Stomach smooth muscle (tissue), 2 donors: ENCODE measurements at regions not wholly inside any gene's neighbourhood (a gene's known extent, or its start where the extent isn't known, plus 50 kb on each side); places are given as distances from the start of the nearest gene placed in this dataset.

ENCODE experiments used
- H3K27ac ChIP-seq: one replicate; pipeline ENCODE4 v1.7.0; 2013; ENCODE audit warnings: mild to moderate bottlenecking, low read length, inconsistent platforms
- H3K27me3 ChIP-seq, 2 donors: one replicate each; pipeline ENCODE4 v1.7.0; 2013; ENCODE audit warnings: low read length in 2 of 2; ENCODE audit not compliant: insufficient read depth in 2 of 2, control insufficient read depth in 1 of 2
- H3K36me3 ChIP-seq, 2 donors: one replicate each; pipeline ENCODE4 v1.7.0; 2013; ENCODE audit warnings: low read length in 2 of 2; ENCODE audit not compliant: control insufficient read depth in 2 of 2, insufficient read depth in 2 of 2
- H3K4me1 ChIP-seq: one replicate; pipeline ENCODE4 v1.7.0; 2013; ENCODE audit warnings: low read length; ENCODE audit not compliant: control insufficient read depth, insufficient read depth
- H3K4me3 ChIP-seq, 2 donors: one replicate each; pipeline ENCODE4 v1.7.0; 2013; ENCODE audit warnings: low read length in 2 of 2
- H3K9ac ChIP-seq, 2 donors: one replicate each; pipeline ENCODE4 v1.7.0; 2013; ENCODE audit warnings: low read length in 2 of 2, mild to moderate bottlenecking in 1 of 2
- H3K9me3 ChIP-seq, 2 donors: one replicate each; pipeline ENCODE4 v1.7.0; 2013; ENCODE audit warnings: low read length in 2 of 2; ENCODE audit not compliant: control insufficient read depth in 2 of 2
- donor health status: healthy.
- donor health status: Pancreatic carcinoma.

DNA sequence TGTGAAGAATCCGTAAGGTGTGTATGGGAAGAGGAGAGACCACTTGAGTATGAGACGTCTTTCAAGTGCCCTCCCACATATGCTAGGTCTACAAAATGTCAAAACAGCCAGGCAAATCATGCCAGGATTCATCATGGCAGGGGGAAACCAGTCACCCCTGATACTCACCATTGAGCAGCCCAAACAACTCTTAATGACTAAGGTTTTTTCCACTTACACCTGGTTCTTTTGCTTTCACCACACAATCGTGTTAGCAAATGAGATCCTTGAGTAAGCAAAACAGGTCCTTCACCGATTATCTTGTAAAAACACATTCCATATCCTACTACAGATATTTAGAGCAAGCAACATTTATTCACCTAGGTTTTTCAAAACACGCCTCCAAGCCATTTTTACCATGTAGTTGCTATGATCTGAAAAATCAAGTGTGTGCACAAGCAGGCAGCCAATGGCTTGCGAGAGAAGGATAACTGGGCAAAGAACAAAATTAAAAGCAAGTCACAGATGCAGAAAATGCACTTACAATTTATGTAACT lies 177.5 kb upstream of the LPP start:
- Histone ChIP-seq H3K4me1 (no peaks in the 10 kb centered on the region), H3K27ac (no peak overlapping the region), H3K36me3 (no peaks in the 10 kb centered on the region)

DNA sequence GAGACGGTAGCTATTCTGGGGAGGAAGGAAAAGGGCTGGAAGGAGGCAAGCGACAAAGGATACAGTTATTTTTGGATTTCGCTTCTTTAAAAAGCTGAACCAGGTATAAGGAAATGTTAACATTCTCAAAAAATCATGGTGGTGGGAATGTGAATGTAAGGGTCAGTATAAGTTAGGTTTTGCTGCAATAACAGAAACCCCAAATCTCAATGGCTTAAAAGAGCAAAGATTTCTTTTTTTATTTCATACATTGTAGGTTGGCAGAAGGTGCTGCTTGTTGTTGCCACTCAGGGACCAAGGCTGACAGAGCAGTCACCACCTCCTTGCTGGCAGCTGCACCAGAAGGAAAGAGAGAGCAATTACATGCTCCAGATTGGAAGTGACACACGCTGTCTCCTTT lies 176.3 kb upstream of the LPP start:
- no peak overlapping the region for H3K27ac ChIP-seq
- no peaks in the 10 kb centered on the region for H3K4me1 ChIP-seq
- H3K9ac ChIP-seq: no peak overlapping the region
- peaks cover 0 to 4% of the 10 kb centered on the region in 2 donors for H3K9me3 ChIP-seq
- H3K27me3 ChIP-seq: no peaks in the 10 kb centered on the region
- no peak overlapping the region for H3K4me3 ChIP-seq
- H3K36me3 ChIP-seq: no peaks in the 10 kb centered on the region

More for the DNA sequence above, 177.5 kb upstream of the LPP start:
- Histone ChIP-seq H3K9ac (no peak overlapping the region), H3K27me3 (no peaks in the 10 kb centered on the region), H3K9me3 (peaks cover 0 to 4% of the 10 kb centered on the region in 2 donors), H3K4me3 (no peak overlapping the region)

DNA sequence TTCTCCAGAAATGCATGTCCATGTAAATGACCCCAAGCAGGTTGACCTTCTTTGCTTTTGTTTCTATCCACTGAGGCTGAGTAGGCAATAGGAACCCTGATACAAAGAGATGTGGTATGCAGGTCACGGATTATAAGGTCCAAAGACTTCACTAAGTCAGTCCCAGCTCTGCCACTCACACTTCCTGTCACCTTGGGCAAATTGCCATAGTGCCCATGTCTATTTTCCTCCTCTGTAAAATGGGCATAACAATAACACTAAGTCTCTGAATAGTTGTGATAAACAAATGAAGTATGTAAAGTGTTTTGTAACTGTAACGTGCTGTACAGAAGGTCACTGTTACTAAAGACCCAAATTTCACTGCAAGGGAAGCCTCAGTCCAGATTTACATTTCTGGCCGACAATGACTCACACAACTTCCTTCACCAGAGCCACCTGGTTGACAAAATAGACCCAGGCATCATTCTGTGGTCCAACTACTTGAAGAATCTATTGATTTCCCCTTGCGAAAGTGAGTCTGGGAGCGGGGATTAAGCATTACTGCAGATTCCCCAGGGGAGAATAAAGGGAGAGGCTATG lies 175.4 kb upstream of the LPP start:
- Histone ChIP-seq H3K4me1 (no peaks in the 10 kb centered on the region), H3K4me3 (no peak overlapping the region), H3K36me3 (no peaks in the 10 kb centered on the region), H3K27me3 (no peaks in the 10 kb centered on the region), H3K9me3 (peaks cover 0 to 4% of the 10 kb centered on the region in 2 donors), H3K9ac (no peak overlapping the region), H3K27ac (no peak overlapping the region)

GRCh38 chr3:187979564-187979963 lies 174.4 kb upstream of the LPP start:
- Histone ChIP-seq H3K27me3 (no peaks in the 10 kb centered on the region), H3K4me1 (no peaks in the 10 kb centered on the region), H3K36me3 (no peaks in the 10 kb centered on the region), H3K4me3 (no peak overlapping the region), H3K9ac (no peak overlapping the region), H3K9me3 (peaks cover 0 to 4% of the 10 kb centered on the region in 2 donors), H3K27ac (no peak overlapping the region)

GRCh38 chr3:187980861-187981260 lies 173.1 kb upstream of the LPP start:
- Histone ChIP-seq H3K36me3 (no peaks in the 10 kb centered on the region), H3K27ac (no peak overlapping the region), H3K9ac (no peak overlapping the region), H3K4me1 (no peaks in the 10 kb centered on the region), H3K27me3 (no peaks in the 10 kb centered on the region), H3K4me3 (no peak overlapping the region), H3K9me3 (peaks cover 0 to 4% of the 10 kb centered on the region in 2 donors)

DNA sequence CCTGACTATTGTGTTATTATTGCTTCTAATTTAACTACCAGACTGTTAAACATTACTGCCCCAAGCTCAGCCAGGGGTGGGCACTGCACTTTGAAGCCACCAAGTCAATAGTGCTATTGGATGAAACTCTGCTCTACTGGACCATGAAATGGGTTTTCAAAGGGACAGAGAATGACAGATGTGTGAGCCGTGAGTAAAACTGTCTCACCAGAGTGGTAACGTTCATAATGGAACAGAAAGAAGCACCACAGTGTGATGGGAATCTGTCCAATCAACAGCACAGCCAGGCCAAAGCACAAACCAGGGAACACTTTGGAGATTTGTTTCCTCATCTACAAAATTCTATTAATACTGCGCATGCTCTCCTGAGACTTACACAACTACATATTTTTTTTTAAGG lies 171.8 kb upstream of the LPP start:
- H3K4me3 ChIP-seq: no peak overlapping the region
- H3K27me3 ChIP-seq: no peaks in the 10 kb centered on the region
- H3K4me1 ChIP-seq: no peaks in the 10 kb centered on the region
- no peaks in the 10 kb centered on the region for H3K36me3 ChIP-seq
- H3K9me3 ChIP-seq: peaks cover 0 to 4% of the 10 kb centered on the region in 2 donors
- H3K27ac ChIP-seq: no peak overlapping the region
- H3K9ac ChIP-seq: no peak overlapping the region

GRCh38 chr3:187983484-187984124 lies 170.4 kb upstream of the LPP start:
- H3K9ac ChIP-seq: no peak overlapping the region

GRCh38 chr3:187985647-187986046 lies 168.3 kb upstream of the LPP start:
- no peak overlapping the region for H3K4me3 ChIP-seq
- H3K9me3 ChIP-seq: no peaks in the 10 kb centered on the region
- no peak overlapping the region for H3K9ac ChIP-seq
- no peaks in the 10 kb centered on the region for H3K36me3 ChIP-seq
- H3K27me3 ChIP-seq: no peaks in the 10 kb centered on the region
- H3K27ac ChIP-seq: no peak overlapping the region
- no peaks in the 10 kb centered on the region for H3K4me1 ChIP-seq

More at GRCh38 chr3:187983484-187984124, 170.4 kb upstream of the LPP start:
- Histone ChIP-seq H3K36me3 (no peaks in the 10 kb centered on the region), H3K27ac (no peak overlapping the region), H3K4me1 (no peaks in the 10 kb centered on the region), H3K9me3 (no peaks in the 10 kb centered on the region), H3K4me3 (no peak overlapping the region), H3K27me3 (no peaks in the 10 kb centered on the region)

DNA sequence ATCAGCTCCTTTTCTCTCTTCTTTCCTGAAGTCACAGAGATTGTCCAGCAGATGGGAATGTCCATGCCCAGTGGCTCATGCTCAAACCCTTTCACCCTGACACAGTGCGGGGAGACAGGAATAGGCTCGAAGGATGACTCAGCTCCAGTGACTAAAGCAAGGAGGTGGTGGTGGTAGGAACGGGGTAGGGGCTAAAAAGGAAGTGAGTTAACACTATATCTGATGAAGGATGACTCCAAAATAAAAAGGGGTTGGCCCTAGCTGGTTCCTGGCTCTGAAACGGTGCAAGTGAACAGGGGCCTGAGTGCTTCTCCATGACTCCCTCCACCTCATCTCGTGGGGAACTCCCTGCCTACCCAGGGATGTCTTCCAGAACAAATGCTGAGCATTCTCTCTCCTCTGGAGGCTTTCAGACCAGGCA lies 167.4 kb upstream of the LPP start:
- Histone ChIP-seq H3K4me1 (no peaks in the 10 kb centered on the region), H3K36me3 (no peaks in the 10 kb centered on the region), H3K27me3 (no peaks in the 10 kb centered on the region), H3K27ac (no peak overlapping the region), H3K9ac (no peak overlapping the region), H3K9me3 (no peaks in the 10 kb centered on the region), H3K4me3 (no peak overlapping the region)

DNA sequence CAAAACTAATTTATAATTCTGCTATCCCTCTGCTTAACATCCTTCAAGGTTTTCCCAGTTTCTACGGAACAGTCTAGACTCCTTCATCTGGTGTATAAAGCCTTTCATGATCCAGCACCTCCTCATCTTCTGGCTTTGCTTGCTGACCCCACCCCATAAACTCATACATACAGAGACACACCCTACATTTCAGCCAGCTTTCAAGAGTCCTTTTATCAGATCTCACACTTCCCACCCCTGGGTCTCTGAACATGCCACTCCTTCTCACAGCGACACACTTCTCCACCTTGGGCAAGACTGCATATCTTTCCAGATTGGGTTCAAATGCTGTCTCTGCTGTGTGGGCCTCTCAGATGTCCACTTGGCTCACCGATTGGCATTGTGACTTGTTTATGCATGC lies 166.8 kb upstream of the LPP start:
- Histone ChIP-seq H3K4me1 (no peaks in the 10 kb centered on the region), H3K4me3 (no peak overlapping the region), H3K27ac (no peak overlapping the region)

GRCh38 chr3:187987924-187988323 lies 166.0 kb upstream of the LPP start:
- Histone ChIP-seq H3K4me1 (no peaks in the 10 kb centered on the region), H3K9ac (no peak overlapping the region), H3K27ac (no peak overlapping the region), H3K9me3 (no peaks in the 10 kb centered on the region), H3K36me3 (no peaks in the 10 kb centered on the region), H3K27me3 (no peaks in the 10 kb centered on the region), H3K4me3 (no peak overlapping the region)

More for the DNA sequence above, 166.8 kb upstream of the LPP start:
- Histone ChIP-seq H3K9ac (no peak overlapping the region), H3K36me3 (no peaks in the 10 kb centered on the region), H3K27me3 (no peaks in the 10 kb centered on the region), H3K9me3 (no peaks in the 10 kb centered on the region)
